ENCODE measurements at regions not wholly inside any gene's neighbourhood (a gene's known extent, or its start where the extent isn't known, plus 50 kb on each side); places are given as distances from the start of the nearest gene placed in this dataset.

- no peak for TF ChIP-seq CTCF (IDR thresholded peaks at IDR 0.05)
These were observed 1403.5 kb upstream of the PABPC4L start for GRCh38 chr4:135605076-135605475.

GRCh38 chr4:135604531-135604930, 1402.9 kb upstream of the PABPC4L start:
- no peak for TF ChIP-seq CTCF (IDR thresholded peaks at IDR 0.05)

GRCh38 chr4:135601351-135601750, 1399.8 kb upstream of the PABPC4L start:
- TF ChIP-seq CTCF (IDR thresholded peaks at IDR 0.05): no peak

GRCh38 chr4:135598151-135598550, 1396.6 kb upstream of the PABPC4L start:
- TF ChIP-seq CTCF (IDR thresholded peaks at IDR 0.05): no peak

- TF ChIP-seq CTCF (IDR thresholded peaks at IDR 0.05): no peak
These were observed 1392.9 kb upstream of the PABPC4L start for GRCh38 chr4:135594521-135594920.

- TF ChIP-seq CTCF (IDR thresholded peaks at IDR 0.05): no peak
These were observed 1373.5 kb upstream of the PABPC4L start for GRCh38 chr4:135575041-135575440.

- TF ChIP-seq CTCF (IDR thresholded peaks at IDR 0.05): no peak
These were observed 1371.7 kb upstream of the PABPC4L start for GRCh38 chr4:135573251-135573650.

- no peak for TF ChIP-seq CTCF (IDR thresholded peaks at IDR 0.05)
These were observed 1362.5 kb upstream of the PABPC4L start for GRCh38 chr4:135564090-135564489.
